ENCODE measurements at regions not wholly inside any gene's neighbourhood (a gene's known extent, or its start where the extent isn't known, plus 50 kb on each side); places are given as distances from the start of the nearest gene placed in this dataset.

DNA sequence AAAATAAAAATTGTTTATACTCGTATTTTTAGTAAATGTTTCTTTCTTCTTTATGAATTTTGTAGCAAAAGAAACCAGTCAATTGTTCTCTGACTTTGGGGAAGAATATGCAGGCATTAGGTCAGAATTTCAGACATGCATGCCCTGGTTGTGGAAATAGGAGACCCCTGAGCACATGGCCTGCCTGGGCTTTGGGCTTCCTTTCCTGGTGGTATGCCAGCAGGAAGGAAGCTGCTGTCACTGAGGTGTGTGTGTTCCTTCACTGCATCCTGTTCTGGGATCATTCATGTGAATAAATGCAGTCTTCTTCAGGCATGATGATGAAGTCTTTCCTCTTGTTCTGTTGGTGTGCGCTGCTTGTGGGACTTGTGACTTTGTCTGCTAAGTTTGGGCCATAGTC, 920.2 kb upstream of the VRK2 start:
- TF ChIP-seq POLR2A (IDR thresholded peaks at IDR 0.05; ENCODE audit: low read length) (no peak), GATA1 (IDR thresholded peaks at IDR 0.05; ENCODE audit: low read depth, low read length) (no peak)

All from erythroblast (primary cell).